Stimulated activated CD8-positive, alpha-beta memory T cell treated with anti-CD3 and anti-CD28 coated beads, Interleukin-15, amount 100 ng/mL, for 24 hours (primary cell): ENCODE measurements at regions not wholly inside any gene's neighbourhood (a gene's known extent, or its start where the extent isn't known, plus 50 kb on each side); places are given as distances from the start of the nearest gene placed in this dataset.
"Not testable (repeated sequence)": the region's sequence is repeated elsewhere in the genome, so short reads cannot be mapped to it uniquely, and the experiment has no call there.

Experiments
- DNase-seq: peaks from one replicate; pipeline ENCODE4 v3.0.0-alpha.2; 2020; ENCODE audit warnings: low read depth

- DNase-seq, result not testable (repeated sequence)
Observed at GRCh38 chr21:25531538-25532250, 75.6 kb downstream of the MRPL39 start.

DNA sequence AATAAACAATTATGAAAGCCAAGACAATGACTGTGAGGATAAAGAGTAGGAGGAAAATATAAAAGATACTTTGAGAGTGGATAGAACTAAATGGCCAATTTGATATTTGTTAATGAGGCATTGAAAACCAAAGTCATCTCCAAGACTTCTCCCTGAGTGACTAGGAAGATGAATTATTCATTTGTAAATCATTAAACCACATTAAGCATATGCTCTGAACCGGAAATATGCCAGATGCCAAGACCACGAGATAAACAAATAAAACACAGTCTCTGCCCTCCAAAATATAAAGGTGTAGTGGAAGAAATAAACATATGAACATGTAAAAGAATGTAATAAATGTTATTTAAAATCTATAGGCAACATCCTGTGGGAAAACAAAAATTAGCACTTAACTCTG lies 78.8 kb downstream of the MRPL39 start:
- DNase-seq, result no peak

GRCh38 chr21:25518491-25518911 lies 88.8 kb downstream of the MRPL39 start:
- no peak for DNase-seq

GRCh38 chr21:25515484-25516405 lies 91.5 kb downstream of the MRPL39 start:
- no peak for DNase-seq

DNA sequence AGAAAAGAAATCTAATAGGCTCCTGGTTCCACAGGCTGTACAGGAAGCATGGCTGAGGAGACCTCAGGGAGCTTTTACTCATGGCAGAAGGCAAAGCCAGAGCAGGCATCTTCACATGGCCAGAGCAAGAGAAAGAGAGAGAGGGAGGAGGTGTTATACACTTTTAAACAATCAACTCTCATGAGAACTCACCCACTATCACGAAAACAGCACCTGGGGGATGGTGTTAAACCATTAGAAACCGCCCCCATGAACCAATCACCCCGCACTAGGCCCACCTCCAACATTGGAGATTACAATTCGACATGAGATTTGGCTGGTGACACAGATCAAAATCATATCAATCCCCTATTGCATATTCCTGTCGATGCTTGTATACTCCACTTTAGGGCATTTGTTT lies 93.5 kb downstream of the MRPL39 start:
- DNase-seq, result no peak

GRCh38 chr21:25512095-25513081 lies 94.9 kb downstream of the MRPL39 start:
- no peak for DNase-seq

GRCh38 chr21:25509862-25510261 lies 97.4 kb downstream of the MRPL39 start:
- DNase-seq, result no peak

GRCh38 chr21:25508364-25508763 lies 98.9 kb downstream of the MRPL39 start:
- no peak for DNase-seq

DNA sequence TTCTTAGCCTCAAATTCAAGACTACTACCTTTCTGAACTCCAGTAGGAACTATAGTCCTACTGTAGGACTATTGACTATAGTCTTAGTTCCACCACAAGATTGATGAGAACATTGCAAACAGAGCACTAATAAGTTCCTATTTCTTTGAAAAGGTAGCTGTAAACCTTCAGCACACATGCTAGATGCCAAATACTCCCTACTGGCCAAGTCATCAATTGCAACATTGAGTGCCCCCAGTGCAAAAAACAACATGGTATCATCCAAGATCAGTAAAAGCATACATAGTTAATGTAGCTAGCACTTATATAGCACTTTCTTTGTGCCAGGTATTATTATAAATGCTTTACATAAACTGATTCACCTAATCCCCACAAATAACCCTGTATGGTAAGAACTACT lies 99.8 kb downstream of the MRPL39 start:
- no peak for DNase-seq

- no peak for DNase-seq
Observed at GRCh38 chr21:25506887-25507286, 100.4 kb downstream of the MRPL39 start.

GRCh38 chr21:25506261-25506660 lies 101.0 kb downstream of the MRPL39 start:
- no peak for DNase-seq

DNA sequence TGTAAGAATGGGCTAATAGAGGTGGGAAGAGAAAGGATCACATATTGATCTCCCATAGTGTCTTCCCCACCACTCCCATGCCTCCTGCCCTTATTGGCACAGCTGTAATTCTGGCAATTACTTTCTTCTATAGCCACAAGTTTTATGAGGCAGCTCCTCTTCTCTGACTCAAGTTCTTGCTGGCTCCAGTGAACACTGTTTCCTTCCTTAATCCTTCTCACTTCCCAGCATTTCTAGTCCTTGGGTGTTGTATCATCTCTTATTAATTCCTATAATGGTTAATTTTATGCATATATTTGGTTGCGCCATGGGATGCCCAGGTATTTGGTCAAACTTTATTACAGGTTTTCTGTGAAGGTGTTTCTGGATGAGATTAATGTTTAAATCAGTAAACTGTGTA lies 103.3 kb downstream of the MRPL39 start:
- DNase-seq, result no peak

GRCh38 chr21:25501996-25502665 lies 105.2 kb downstream of the MRPL39 start:
- no peak for DNase-seq

- no peak for DNase-seq
Observed at GRCh38 chr21:25501462-25501861, 105.8 kb downstream of the MRPL39 start.

DNA sequence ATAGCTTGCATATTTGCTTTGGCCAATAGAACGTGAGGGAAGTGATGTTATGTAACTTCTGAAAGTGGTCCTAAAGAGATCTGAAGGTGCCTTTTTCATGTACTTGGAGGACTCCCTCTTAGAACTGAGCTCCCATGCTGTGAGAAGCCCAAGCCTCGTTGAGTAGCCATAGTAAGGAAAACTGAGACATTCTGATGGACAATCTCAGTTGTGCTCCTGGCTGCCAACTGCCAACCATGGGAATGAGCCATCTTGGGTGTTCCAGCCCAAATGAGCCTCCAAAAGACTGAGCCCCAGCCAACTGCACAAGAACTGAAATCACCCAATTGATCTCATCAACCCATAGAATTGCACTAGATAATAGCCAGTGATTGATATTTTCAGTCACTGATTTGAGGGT lies 106.7 kb downstream of the MRPL39 start:
- DNase-seq, result no peak

DNA sequence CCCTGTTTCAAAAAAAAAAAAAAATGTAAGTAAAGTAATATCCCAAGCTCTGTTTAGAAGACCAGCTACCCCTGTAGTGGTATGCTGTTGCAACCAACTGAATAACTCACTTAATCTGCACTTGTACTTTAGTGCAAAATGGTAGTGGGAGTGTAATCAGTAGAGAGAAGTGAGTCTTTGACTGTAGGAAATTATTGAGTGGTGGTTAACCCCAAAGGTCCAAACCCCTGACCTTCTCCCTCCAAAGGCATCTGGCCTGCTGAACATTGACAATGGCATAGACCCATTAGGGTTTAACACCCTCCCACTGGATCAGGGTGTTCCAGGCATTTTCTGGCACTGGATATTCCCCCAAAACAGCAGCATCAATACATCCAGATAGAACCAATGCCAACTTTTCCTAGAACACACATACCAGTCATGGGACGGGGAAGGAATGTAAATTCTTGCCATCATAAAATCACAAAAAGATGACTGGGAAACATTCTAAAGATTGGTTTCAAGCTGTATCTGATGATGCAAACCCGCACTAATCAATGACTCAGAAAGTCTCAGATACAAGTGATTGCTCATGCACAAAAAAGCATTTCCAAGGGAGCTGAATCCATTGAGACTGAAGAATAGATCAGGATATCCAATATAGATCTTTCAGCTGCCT lies 110.3 kb downstream of the MRPL39 start:
- DNase-seq, result no peak

DNA sequence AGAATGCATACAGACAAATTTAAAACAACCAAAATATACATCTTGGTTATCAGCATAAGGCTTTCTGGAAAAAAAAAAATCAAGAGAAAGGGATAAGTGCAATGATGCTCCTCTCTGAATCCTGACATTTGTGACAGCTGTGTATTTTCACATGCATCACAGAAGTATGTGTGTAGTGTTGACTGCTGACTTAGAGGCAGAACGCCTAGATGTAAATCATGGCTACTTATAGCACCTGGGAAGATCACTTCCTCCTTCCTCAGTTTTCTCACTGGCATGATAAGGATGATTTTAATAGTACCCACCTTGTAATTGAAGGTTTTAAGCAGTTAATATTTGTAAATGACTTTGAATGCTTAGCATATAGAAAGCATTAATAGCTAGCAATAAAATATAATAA lies 112.5 kb downstream of the MRPL39 start:
- DNase-seq, result no peak

- no peak for DNase-seq
Observed at GRCh38 chr21:25493722-25494121, 113.6 kb downstream of the MRPL39 start.

DNA sequence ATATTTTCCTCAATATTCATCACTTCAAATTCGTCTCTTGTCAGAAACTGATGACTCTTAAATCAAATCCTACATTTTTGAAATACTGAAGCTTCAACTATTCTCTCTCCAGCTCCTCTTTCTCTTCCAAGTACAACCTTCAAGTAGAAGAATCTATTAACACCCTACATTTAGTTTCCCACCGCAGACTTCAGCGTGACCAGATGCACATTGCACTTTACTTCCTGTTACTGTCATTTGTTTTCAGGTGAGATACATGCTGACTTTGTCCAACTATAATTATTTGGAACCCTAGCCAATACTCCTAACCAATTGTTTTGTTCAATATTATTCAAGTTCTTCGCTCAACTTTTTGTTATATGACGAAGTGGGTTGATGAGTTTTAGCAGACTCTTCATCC lies 116.0 kb downstream of the MRPL39 start:
- DNase-seq, result no peak

DNA sequence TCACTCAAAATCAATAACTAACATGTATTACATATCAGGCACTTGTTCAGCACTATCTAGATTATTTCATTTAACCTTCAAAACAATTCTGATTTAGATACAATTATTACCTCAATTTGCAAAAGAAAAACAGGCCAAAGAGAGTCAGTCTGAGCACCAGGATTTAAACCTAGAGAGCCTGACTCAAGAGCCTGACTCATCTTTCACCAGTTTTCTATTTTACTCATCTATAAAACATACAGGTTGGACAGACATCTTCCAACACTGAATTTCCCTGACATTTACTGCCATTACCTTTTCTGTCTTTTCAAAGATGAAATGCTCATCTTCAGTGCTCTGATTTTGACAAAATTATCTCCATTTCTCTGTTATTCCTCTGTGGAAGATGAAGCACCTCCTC lies 116.5 kb downstream of the MRPL39 start:
- no peak for DNase-seq

GRCh38 chr21:25489673-25490072 lies 117.6 kb downstream of the MRPL39 start:
- no peak for DNase-seq
